Body of pancreas (tissue), 4 donors: ENCODE measurements at regions not wholly inside any gene's neighbourhood (a gene's known extent, or its start where the extent isn't known, plus 50 kb on each side); places are given as distances from the start of the nearest gene placed in this dataset.

ENCODE experiments used
- POLR2A ChIP-seq, 3 donors: fragments of 450-650 bp; IDR thresholded peaks; one replicate each; pipeline ENCODE4 v1.6.1; 2016; ENCODE audit warnings: antibody characterized with exemption in 3 of 3, mild to moderate bottlenecking in 2 of 3
- TF ChIP-seq, protein P1 (sequence below), 7 experiments: fragments of 450-650 bp in 4 of 7; fragments of 200-600 bp in 3 of 7; sonication (generic) in 3 of 7; IDR thresholded peaks; one replicate each; pipeline ENCODE4 v1.5.1; 2016 to 2019; ENCODE audit warnings: antibody characterized with exemption in 7 of 7

DNA sequence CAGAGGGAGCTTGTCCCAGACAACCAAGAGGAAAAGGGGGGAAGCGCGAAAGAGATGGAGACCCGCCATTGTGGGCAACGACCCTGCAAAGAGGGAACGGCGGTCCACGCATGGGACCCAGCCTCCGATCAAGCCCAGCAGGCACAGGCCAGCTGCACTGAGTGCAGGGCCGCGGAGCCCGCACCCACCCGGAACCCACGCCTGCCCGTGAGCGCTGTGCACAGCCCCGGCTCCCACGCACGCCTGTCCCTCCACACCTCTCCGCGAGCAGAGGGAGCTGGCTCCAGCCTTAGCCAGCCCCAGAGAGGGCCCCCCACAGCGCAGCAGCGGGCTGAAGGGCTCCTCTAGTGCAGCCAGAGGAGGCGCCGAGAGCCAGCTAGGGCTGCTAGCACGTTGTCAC, 416.5 kb downstream of the DMRTA1 start:
- TF ChIP-seq, protein P1, sequence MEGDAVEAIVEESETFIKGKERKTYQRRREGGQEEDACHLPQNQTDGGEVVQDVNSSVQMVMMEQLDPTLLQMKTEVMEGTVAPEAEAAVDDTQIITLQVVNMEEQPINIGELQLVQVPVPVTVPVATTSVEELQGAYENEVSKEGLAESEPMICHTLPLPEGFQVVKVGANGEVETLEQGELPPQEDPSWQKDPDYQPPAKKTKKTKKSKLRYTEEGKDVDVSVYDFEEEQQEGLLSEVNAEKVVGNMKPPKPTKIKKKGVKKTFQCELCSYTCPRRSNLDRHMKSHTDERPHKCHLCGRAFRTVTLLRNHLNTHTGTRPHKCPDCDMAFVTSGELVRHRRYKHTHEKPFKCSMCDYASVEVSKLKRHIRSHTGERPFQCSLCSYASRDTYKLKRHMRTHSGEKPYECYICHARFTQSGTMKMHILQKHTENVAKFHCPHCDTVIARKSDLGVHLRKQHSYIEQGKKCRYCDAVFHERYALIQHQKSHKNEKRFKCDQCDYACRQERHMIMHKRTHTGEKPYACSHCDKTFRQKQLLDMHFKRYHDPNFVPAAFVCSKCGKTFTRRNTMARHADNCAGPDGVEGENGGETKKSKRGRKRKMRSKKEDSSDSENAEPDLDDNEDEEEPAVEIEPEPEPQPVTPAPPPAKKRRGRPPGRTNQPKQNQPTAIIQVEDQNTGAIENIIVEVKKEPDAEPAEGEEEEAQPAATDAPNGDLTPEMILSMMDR (IDR thresholded peaks at IDR 0.05) = no peak
- TF ChIP-seq POLR2A (IDR thresholded peaks at IDR 0.05) = no peak
